Psoas muscle (tissue), 7 donors: ENCODE measurements at regions not wholly inside any gene's neighbourhood (a gene's known extent, or its start where the extent isn't known, plus 50 kb on each side); places are given as distances from the start of the nearest gene placed in this dataset.
"Not testable (repeated sequence)": the region's sequence is repeated elsewhere in the genome, so short reads cannot be mapped to it uniquely, and the experiment has no call there.

Source experiments
- ATAC-seq, 4 donors: fragments of 200-7000 bp; cut with Tn5 transposase; one replicate each; pipeline ENCODE4 v1.9.1; 2020; ENCODE audit warnings: moderate library complexity in 3 of 4, mild to moderate bottlenecking in 2 of 4
- DNase-seq, 2 donors: peaks; one replicate each; pipeline ENCODE4 v3.0.0-alpha.2; 2020
- H3K27ac ChIP-seq: fragments of 200-600 bp; one replicate; pipeline ENCODE4 v1.8.0; 2022
- H3K27me3 ChIP-seq, 3 donors: fragments of 200-600 bp in 1 of 3; one replicate each; pipeline versions ENCODE4 v1.6.1 to v1.8.0; 2013 to 2022; ENCODE audit warnings: low read length in 2 of 3, mild to moderate bottlenecking in 2 of 3, moderate library complexity in 1 of 3; ENCODE audit not compliant: insufficient read depth in 3 of 3
- H3K36me3 ChIP-seq, 2 donors: fragments of 200-600 bp in 1 of 2; one replicate each; pipeline versions ENCODE4 v1.6.1 to v1.8.0; 2013 to 2022; ENCODE audit warnings: low read depth in 1 of 2, mild to moderate bottlenecking in 1 of 2, moderate library complexity in 1 of 2; ENCODE audit not compliant: insufficient read depth in 1 of 2
- H3K4me1 ChIP-seq: fragments of 200-600 bp; one replicate; pipeline ENCODE4 v1.8.0; 2022
- H3K4me3 ChIP-seq: fragments of 200-600 bp; one replicate; pipeline ENCODE4 v1.8.0; 2022; ENCODE audit warnings: mild to moderate bottlenecking
- H3K9me3 ChIP-seq: fragments of 200-600 bp; one replicate; pipeline ENCODE4 v1.8.0; 2022
- CTCF ChIP-seq: fragments of 200-600 bp; IDR thresholded peaks from one replicate; pipeline ENCODE4 v1.8.0; 2022; ENCODE audit warnings: antibody characterized with exemption
- WGBS, 3 donors: extraction: QIAGEN DNeasy Blood & Tissue Kit; methylation state at CpG; one replicate each; pipeline versions ENCODE4 v1.1.6 to v1.1.7; 2013; 5-methylcytosine and 5-hydroxymethylcytosine counted together
- intact Hi-C, 2 donors: fragments of 100-400 bp; cut with DNase I; formaldehyde crosslinking; loops; one replicate each; pipeline versions ENCODE4 v1.11.0 to v1.14.2; 2022
- donor health status: healthy with polysubstance abuse.
- donor health status: DM: no; HTN: no; CAD: no; lungs with moderate emphysema.
- donor health status: Bipolar disorder and iron deficiency.
- donor health status: healthy.
- donor health status: DM: yes; HTN: yes; CAD: no.
- donor health status: DM: no; HTN: no; CAD: no.
- donor health status: DM: yes; HTN: yes; CAD: no.

- intact Hi-C loops, result no loop called here
- DNase-seq (no peak), ATAC-seq (no peak)
- H3K36me3 ChIP-seq, result no peaks in the 10 kb centered on the region
- no peaks in the 10 kb centered on the region for H3K27me3 ChIP-seq
- no peak overlapping the region for H3K27ac ChIP-seq
- H3K4me3 ChIP-seq, result no peak overlapping the region
- 87 to 93% (median 91%) methylated on average over 2 of the region's 2 CpGs for WGBS, 3 donors
- TF ChIP-seq CTCF, result no peak
- peaks cover 3% of the 10 kb centered on the region for H3K9me3 ChIP-seq
- no peaks in the 10 kb centered on the region for H3K4me1 ChIP-seq
Observed at GRCh38 chrX:88903989-88904718, 157.1 kb downstream of the CPXCR1 start.

- WGBS, 3 donors, result 54 to 71% (median 71%) methylated on average over 4 of the region's 4 CpGs
- peaks cover 3% of the 10 kb centered on the region for H3K9me3 ChIP-seq
- H3K36me3 ChIP-seq, result no peaks in the 10 kb centered on the region
- ATAC-seq (no peak), DNase-seq (no peak)
- intact Hi-C loops, result no loop called here
- no peak overlapping the region for H3K27ac ChIP-seq
- no peaks in the 10 kb centered on the region for H3K27me3 ChIP-seq
- no peak for TF ChIP-seq CTCF
- no peaks in the 10 kb centered on the region for H3K4me1 ChIP-seq
- H3K4me3 ChIP-seq, result no peak overlapping the region
Observed at GRCh38 chrX:88908056-88908455, 161.0 kb downstream of the CPXCR1 start.

- Histone ChIP-seq H3K9me3 (no peaks in the 10 kb centered on the region), H3K4me1 (no peaks in the 10 kb centered on the region), H3K27me3 (no peaks in the 10 kb centered on the region), H3K36me3 (no peaks in the 10 kb centered on the region), H3K27ac (no peak overlapping the region), H3K4me3 (no peak overlapping the region)
- ATAC-seq (no peak), DNase-seq (no peak)
- intact Hi-C loops, result no loop called here
- TF ChIP-seq CTCF, result no peak
Observed at GRCh38 chrX:88937616-88938015, 190.6 kb downstream of the CPXCR1 start.

GRCh38 chrX:88940904-88941303, 193.9 kb downstream of the CPXCR1 start:
- no peak for TF ChIP-seq CTCF
- DNase-seq, result no peak
- Histone ChIP-seq H3K9me3 (no peaks in the 10 kb centered on the region), H3K27ac (no peak overlapping the region), H3K4me3 (no peak overlapping the region), H3K4me1 (no peaks in the 10 kb centered on the region), H3K36me3 (no peaks in the 10 kb centered on the region), H3K27me3 (no peaks in the 10 kb centered on the region)
- ATAC-seq, result no peak
- intact Hi-C loops, result no loop called here
- 74 to 82% (median 78%) methylated on average over 5 of the region's 5 CpGs for WGBS, 3 donors

GRCh38 chrX:88944661-88945060, 197.6 kb downstream of the CPXCR1 start:
- no peak overlapping the region for H3K4me3 ChIP-seq
- DNase-seq, result no peak
- no peaks in the 10 kb centered on the region for H3K36me3 ChIP-seq
- H3K9me3 ChIP-seq, result no peaks in the 10 kb centered on the region
- H3K4me1 ChIP-seq, result no peaks in the 10 kb centered on the region
- no peaks in the 10 kb centered on the region for H3K27me3 ChIP-seq
- H3K27ac ChIP-seq, result no peak overlapping the region
- no peak for TF ChIP-seq CTCF
- no peak for ATAC-seq
- intact Hi-C loops, result no loop called here

GRCh38 chrX:88956059-88956458, 209.0 kb downstream of the CPXCR1 start:
- H3K9me3 ChIP-seq, intact Hi-C loops, H3K4me1 ChIP-seq, H3K4me3 ChIP-seq, H3K27ac ChIP-seq, DNase-seq, H3K36me3 ChIP-seq, ATAC-seq, H3K27me3 ChIP-seq: not testable (repeated sequence)
- WGBS, 3 donors, result 78 to 84% (median 84%) methylated on average over 4 of the region's 4 CpGs
